Osteocyte (in vitro differentiated cells): ENCODE measurements at regions not wholly inside any gene's neighbourhood (a gene's known extent, or its start where the extent isn't known, plus 50 kb on each side); places are given as distances from the start of the nearest gene placed in this dataset.

Source experiments
- DNase-seq: peaks from one replicate; pipeline ENCODE4 v3.0.0; 2021; ENCODE audit warnings: mixed read lengths; ENCODE audit not compliant: unreplicated experiment; ENCODE audit errors: extremely low spot score
- H3K27ac Mint-ChIP-seq: one replicate; pipeline ENCODE4 v1.8.0; 2021; ENCODE audit warnings: mild to moderate bottlenecking, mixed read lengths; ENCODE audit not compliant: unreplicated experiment
- H3K27me3 Mint-ChIP-seq: one replicate; pipeline ENCODE4 v1.8.0; 2021; ENCODE audit warnings: mixed read lengths; ENCODE audit not compliant: unreplicated experiment
- H3K36me3 Mint-ChIP-seq: one replicate; pipeline ENCODE4 v1.8.0; 2021; ENCODE audit warnings: mixed read lengths; ENCODE audit not compliant: unreplicated experiment
- H3K4me1 Mint-ChIP-seq: one replicate; pipeline ENCODE4 v1.8.0; 2021; ENCODE audit warnings: mixed read lengths; ENCODE audit not compliant: unreplicated experiment
- H3K4me3 Mint-ChIP-seq: one replicate; pipeline ENCODE4 v1.8.0; 2021; ENCODE audit warnings: mild to moderate bottlenecking, moderate library complexity, mixed read lengths; ENCODE audit not compliant: unreplicated experiment
- H3K9me3 Mint-ChIP-seq: one replicate; pipeline ENCODE4 v1.8.0; 2021; ENCODE audit warnings: mixed read lengths; ENCODE audit not compliant: unreplicated experiment
- CTCF ChIP-seq: fragments of 200-600 bp; sonication (generic); IDR thresholded peaks from 2 replicates; pipeline ENCODE4 v1.5.0; 2021; ENCODE audit warnings: antibody characterized with exemption, mild to moderate bottlenecking, moderate library complexity

- peaks cover 3% of the 10 kb centered on the region for H3K4me1 Mint-ChIP-seq
- no peak for TF ChIP-seq CTCF
- no peak for DNase-seq
Observed at GRCh38 chr16:73886426-73886825, 410.2 kb upstream of the PSMD7 start.

GRCh38 chr16:73885319-73885718 lies 411.3 kb upstream of the PSMD7 start:
- Mint-ChIP-seq H3K4me1 (no peaks in the 10 kb centered on the region), H3K4me3 (no peak overlapping the region), H3K27me3 (peaks cover 56% of the 10 kb centered on the region), H3K36me3 (no peaks in the 10 kb centered on the region), H3K9me3 (no peaks in the 10 kb centered on the region), H3K27ac (no peak overlapping the region)
- no peak for TF ChIP-seq CTCF
- DNase-seq = no peak

More at GRCh38 chr16:73886426-73886825, 410.2 kb upstream of the PSMD7 start:
- H3K27me3 Mint-ChIP-seq = peaks cover 63% of the 10 kb centered on the region
- no peak overlapping the region for H3K27ac Mint-ChIP-seq
- H3K36me3 Mint-ChIP-seq = no peaks in the 10 kb centered on the region
- H3K4me3 Mint-ChIP-seq = no peak overlapping the region
- H3K9me3 Mint-ChIP-seq = no peaks in the 10 kb centered on the region

- TF ChIP-seq CTCF = no peak
Observed at GRCh38 chr16:73883841-73884240, 412.8 kb upstream of the PSMD7 start.

GRCh38 chr16:73883126-73883525 lies 413.5 kb upstream of the PSMD7 start:
- no peak for TF ChIP-seq CTCF
- DNase-seq = no peak
- Mint-ChIP-seq H3K4me3 (no peak overlapping the region), H3K36me3 (no peaks in the 10 kb centered on the region), H3K27me3 (peaks cover 55% of the 10 kb centered on the region), H3K9me3 (no peaks in the 10 kb centered on the region), H3K27ac (no peak overlapping the region), H3K4me1 (no peaks in the 10 kb centered on the region)

More at GRCh38 chr16:73883841-73884240, 412.8 kb upstream of the PSMD7 start:
- Mint-ChIP-seq H3K27me3 (peaks cover 58% of the 10 kb centered on the region), H3K27ac (no peak overlapping the region), H3K9me3 (no peaks in the 10 kb centered on the region), H3K4me3 (no peak overlapping the region), H3K36me3 (no peaks in the 10 kb centered on the region), H3K4me1 (no peaks in the 10 kb centered on the region)
- no peak for DNase-seq

GRCh38 chr16:73882651-73883050 lies 414.0 kb upstream of the PSMD7 start:
- TF ChIP-seq CTCF = no peak
- DNase-seq = no peak
- H3K4me1 Mint-ChIP-seq = no peaks in the 10 kb centered on the region
- H3K4me3 Mint-ChIP-seq = no peak overlapping the region
- no peaks in the 10 kb centered on the region for H3K36me3 Mint-ChIP-seq
- H3K27me3 Mint-ChIP-seq = peaks cover 53% of the 10 kb centered on the region
- no peak overlapping the region for H3K27ac Mint-ChIP-seq
- H3K9me3 Mint-ChIP-seq = no peaks in the 10 kb centered on the region
